ENCODE measurements at regions not wholly inside any gene's neighbourhood (a gene's known extent, or its start where the extent isn't known, plus 50 kb on each side); places are given as distances from the start of the nearest gene placed in this dataset.
"Not testable (repeated sequence)": the region's sequence is repeated elsewhere in the genome, so short reads cannot be mapped to it uniquely, and the experiment has no call there.

DNA sequence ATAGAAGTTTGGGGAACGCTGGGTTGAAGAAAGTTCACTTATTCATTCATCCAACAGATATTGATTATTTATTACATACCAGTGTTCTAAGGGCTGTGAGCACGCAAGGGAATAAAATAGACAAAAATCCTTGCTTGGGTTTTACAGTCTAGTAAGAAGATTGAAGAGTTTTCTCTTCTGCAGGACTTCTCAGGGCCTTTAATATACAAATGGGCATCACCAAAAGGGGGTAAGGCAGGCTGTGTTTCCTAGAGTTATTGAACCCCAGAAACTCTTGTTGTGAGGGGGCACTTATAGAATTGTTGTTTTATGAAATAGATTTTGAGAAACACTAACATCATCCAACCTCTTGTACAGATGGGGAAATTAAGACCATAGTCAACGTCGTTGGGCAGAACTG is 198.5 kb upstream of the ZNF618 start:
- TF ChIP-seq CTCF (IDR thresholded peaks at IDR 0.05) (no peak), POLR2A (IDR thresholded peaks at IDR 0.05) (no peak), EP300 (IDR thresholded peaks at IDR 0.05) (no peak), POLR2AphosphoS5 (IDR thresholded peaks at IDR 0.05) (no peak)
- H3K36me3 ChIP-seq: no peaks in the 10 kb centered on the region
- WGBS, 2 donors (ENCODE audit: low coverage in 1 of 2): 66 to 82% methylated on average over 4 of the region's 4 CpGs
- ATAC-seq: no peak
- peaks cover 0 to 7% (median 0%) of the 10 kb centered on the region in 3 donors for H3K4me1 ChIP-seq
- no peak overlapping the region for H3K4me3 ChIP-seq
- no peaks in the 10 kb centered on the region for H3K9me3 ChIP-seq
- H3K27me3 ChIP-seq: peaks cover 42% of the 10 kb centered on the region
- no peak overlapping the region for H3K27ac ChIP-seq

DNA sequence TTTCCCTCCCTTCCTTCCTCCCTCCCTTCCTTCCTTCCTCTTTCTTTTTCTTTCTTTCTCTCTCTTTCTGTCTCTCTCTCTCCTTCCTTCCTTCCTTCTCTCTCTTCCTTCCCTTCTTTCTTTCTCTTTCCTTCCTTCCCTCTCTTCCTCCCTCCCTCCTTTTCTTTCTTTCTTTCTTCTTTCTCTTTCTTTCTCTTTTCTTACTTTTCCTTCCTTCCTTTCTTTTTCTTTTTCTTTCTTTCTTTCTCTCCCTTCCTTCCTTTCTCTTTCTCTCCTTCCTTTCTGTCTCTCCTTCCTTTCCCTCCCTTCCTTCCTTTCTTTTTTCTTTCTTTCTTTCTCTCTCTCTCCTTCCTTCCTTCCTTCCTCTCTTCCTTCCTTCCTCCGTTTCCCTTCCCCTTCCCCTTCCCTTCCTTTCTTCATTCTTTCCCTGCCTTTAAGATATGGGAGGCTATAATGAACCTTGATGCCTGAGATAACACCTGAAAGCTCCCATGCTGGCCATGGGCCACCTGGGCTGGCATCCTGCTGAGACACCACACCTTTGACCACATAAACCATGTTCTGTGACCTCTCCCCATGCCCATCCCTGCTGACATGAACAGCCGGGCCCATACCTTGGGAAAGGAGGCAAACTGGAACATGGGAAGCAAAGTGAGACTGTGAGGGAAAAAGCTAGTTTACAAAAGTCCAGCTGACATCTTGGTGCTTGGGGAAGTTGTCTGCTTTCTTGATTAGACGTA is 197.8 kb upstream of the ZNF618 start:
- no peak overlapping the region for H3K27ac ChIP-seq
- no peak for ATAC-seq
- no peaks in the 10 kb centered on the region for H3K9me3 ChIP-seq
- H3K4me3 ChIP-seq: no peak overlapping the region
- 39 to 50% methylated on average over 2 of the region's 3 CpGs for WGBS, 2 donors (ENCODE audit: low coverage in 1 of 2)
- TF ChIP-seq POLR2A (IDR thresholded peaks at IDR 0.05): no peak
- TF ChIP-seq EP300 (IDR thresholded peaks at IDR 0.05): no peak
- TF ChIP-seq CTCF (IDR thresholded peaks at IDR 0.05): no peak
- no peak for TF ChIP-seq POLR2AphosphoS5 (IDR thresholded peaks at IDR 0.05)
- H3K36me3 ChIP-seq: no peaks in the 10 kb centered on the region
- H3K27me3 ChIP-seq: peaks cover 38% of the 10 kb centered on the region
- H3K4me1 ChIP-seq: peaks cover 0 to 7% (median 0%) of the 10 kb centered on the region in 3 donors

- ATAC-seq: no peak
- H3K36me3 ChIP-seq: no peaks in the 10 kb centered on the region
- no peaks in the 10 kb centered on the region for H3K9me3 ChIP-seq
- H3K4me3 ChIP-seq: no peak overlapping the region
- peaks cover 0 to 7% (median 0%) of the 10 kb centered on the region in 3 donors for H3K4me1 ChIP-seq
- 60% methylated on average over 1 of the region's 2 CpGs; no CpG with 5 or more reads in 1 of the 2 donors for WGBS, 2 donors (ENCODE audit: low coverage in 1 of 2)
- TF ChIP-seq EP300 (IDR thresholded peaks at IDR 0.05) (no peak), POLR2A (IDR thresholded peaks at IDR 0.05) (no peak), CTCF (IDR thresholded peaks at IDR 0.05) (no peak), POLR2AphosphoS5 (IDR thresholded peaks at IDR 0.05) (no peak)
- H3K27ac ChIP-seq: no peak overlapping the region
- H3K27me3 ChIP-seq: peaks cover 32% of the 10 kb centered on the region
Observed at GRCh38 chr9:113678859-113679256, 197.3 kb upstream of the ZNF618 start.

DNA sequence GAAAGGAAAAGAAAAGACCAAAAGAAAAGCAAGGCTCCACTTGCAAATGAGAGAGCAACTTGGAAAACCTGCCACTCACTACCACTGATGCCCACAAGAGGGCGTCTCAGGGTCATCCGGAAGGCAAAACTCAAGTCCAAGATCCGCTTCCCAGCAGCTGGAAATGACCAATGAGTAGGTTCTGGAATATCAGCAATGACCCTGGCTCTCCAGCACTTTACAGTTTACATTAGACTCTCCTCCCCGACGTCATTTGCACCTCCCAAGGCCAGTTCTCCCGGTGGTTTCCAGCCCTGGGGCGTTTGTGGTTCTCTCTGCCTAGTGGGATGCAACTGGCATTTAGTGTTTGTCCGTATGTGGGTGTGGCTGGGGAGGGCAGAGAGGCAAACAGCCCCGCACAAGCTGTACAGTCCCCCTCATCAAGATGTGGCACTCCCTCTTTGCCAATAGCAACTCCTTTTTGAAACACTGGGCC is 193.8 kb upstream of the ZNF618 start:
- Histone ChIP-seq H3K4me1 (peaks cover 0 to 8% (median 0%) of the 10 kb centered on the region in 3 donors), H3K36me3 (no peaks in the 10 kb centered on the region), H3K9me3 (no peaks in the 10 kb centered on the region), H3K27ac (no peak overlapping the region), H3K4me3 (no peak overlapping the region), H3K27me3 (peaks cover 18% of the 10 kb centered on the region)
- WGBS, 2 donors (ENCODE audit: low coverage in 1 of 2): 13 to 29% methylated on average over 8 to 9 of the region's 9 CpGs
- peak; percentile 67 to 87 (median 82) for TF ChIP-seq CTCF (IDR thresholded peaks at IDR 0.05)
- TF ChIP-seq POLR2A (IDR thresholded peaks at IDR 0.05): no peak
- ATAC-seq: peak; percentile 65

- 60 to 84% methylated on average over 4 to 6 of the region's 6 CpGs for WGBS, 2 donors (ENCODE audit: low coverage in 1 of 2)
- not testable (repeated sequence) for H3K36me3 ChIP-seq, H3K27ac ChIP-seq, ATAC-seq, H3K4me3 ChIP-seq, H3K9me3 ChIP-seq
- Histone ChIP-seq H3K27me3 (peaks cover 35% of the 10 kb centered on the region), H3K4me1 (peaks cover 0 to 15% (median 6%) of the 10 kb centered on the region in 3 donors)
Observed at GRCh38 chr9:113685636-113686035, 190.5 kb upstream of the ZNF618 start.
